ENCODE measurements at regions not wholly inside any gene's neighbourhood (a gene's known extent, or its start where the extent isn't known, plus 50 kb on each side); places are given as distances from the start of the nearest gene placed in this dataset.

GRCh38 chr4:177119021-177119471, 190.6 kb upstream of the NEIL3 start:
- DNase-seq = no peak

DNA sequence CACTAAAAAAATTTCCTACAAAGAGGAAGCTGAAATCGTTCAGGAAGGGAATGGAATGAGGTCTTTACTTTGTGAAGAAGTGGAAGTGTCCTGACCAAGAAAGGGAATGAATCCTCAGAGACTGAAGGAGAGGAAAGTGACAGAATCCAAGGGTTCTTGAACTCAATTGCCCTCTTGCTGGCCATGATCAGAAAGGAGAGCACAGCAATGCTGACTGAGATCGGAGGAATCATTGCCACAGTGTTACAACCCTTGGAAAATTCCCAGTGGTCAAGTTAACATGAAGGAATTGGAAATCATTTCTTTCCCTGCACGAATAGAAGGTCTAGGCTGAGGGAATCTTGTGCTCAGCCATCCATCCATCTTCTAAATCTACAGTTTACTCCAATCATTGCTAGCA, 190.0 kb upstream of the NEIL3 start:
- no peak for DNase-seq

- DNase-seq = no peak
Measured at GRCh38 chr4:177123811-177124210, 185.9 kb upstream of the NEIL3 start.

DNA sequence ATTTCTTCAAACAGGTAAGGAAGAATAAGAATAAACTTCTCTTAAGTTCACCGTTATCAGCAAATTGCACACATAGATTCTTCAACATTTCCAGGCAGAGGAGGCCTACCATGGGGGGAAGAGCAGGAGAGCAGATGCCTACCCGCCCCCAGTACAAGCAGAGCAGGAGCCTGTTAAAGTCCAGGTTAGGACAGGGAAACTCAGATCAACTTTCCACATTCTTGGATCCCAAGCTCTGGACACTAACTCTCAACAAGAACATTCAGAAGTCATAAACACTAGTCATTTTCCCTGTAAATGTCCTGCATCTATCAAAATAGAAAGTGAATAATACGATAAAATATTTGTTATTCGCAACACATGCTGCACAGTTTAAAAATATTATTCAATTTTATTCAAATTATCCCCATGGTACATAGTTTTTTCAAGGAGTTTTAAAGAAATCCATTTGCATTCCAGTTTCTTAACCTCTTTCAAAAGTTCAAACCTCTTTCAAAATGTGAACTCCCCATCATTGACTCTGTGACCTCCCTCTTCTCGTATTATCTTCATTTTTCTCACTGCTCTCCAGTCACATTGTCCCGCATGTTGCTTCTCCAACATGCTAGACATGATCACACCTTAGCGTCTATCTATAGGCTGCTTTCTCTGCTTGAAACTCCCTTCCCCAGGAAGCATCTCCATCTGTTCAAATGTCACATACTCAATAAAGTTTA, 185.2 kb upstream of the NEIL3 start:
- DNase-seq = no peak

GRCh38 chr4:177125656-177126055, 184.0 kb upstream of the NEIL3 start:
- no peak for DNase-seq

DNA sequence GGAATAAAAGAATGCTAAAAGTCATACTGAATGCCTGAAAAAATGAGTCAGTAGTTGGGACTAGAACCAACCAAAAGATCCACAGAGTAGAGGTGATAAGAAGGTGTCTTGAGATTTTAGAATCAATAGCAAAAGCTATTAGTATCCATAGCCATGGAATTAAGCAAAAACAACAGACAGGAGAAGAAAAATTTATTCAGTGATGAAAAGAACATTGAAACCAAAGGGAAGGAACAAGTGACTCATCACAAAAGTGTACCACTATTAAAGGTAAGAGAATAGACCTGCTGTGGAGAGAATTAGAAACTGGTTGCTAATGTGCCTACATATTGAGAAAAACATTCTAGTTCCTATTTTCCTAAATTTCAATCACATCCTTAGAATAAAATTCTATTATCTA, 182.0 kb upstream of the NEIL3 start:
- DNase-seq = no peak

- DNase-seq = no peak
Measured at GRCh38 chr4:177128306-177128705, 181.4 kb upstream of the NEIL3 start.

DNA sequence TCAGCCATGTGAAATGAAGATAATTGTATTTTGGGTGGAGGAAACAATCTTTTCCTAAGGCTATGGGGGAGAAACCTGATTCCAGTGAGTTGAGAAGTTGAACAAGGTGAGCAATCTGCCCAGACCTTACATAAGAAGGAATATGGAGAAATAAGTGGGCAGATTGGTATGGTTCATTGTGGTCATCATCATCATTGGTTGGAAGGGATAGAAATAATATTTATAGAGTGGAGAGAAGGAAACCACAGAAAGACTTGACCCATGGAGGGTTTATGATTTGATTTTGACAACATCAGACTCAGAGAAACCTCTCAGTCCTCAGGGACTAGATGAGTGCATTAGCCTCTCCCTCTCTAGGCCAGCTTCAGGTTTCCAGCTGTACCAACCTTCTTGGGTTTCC, 177.9 kb upstream of the NEIL3 start:
- DNase-seq = no peak

DNA sequence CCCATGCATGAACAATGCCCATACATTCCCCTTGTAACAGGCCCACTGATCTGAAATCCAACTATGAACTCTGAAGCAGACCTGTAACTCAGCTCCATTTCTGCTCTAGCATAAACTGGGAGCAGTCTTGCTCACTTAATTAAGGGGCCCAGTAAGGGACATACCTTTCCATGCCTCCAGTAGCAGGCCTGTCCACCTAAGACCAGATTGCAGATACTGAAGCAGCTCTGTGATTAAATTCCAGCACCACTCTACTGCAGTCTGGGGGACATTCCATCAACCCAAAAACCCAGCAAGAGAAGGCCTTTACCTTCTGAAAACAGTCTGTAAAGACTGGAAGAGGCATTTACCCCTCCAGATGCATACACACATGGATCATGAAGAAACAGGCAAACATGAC, 162.0 kb upstream of the NEIL3 start:
- no peak for DNase-seq

GRCh38 chr4:177155454-177155853, 154.2 kb upstream of the NEIL3 start:
- no peak for DNase-seq

- DNase-seq = no peak
Measured at GRCh38 chr4:177159600-177159999, 150.1 kb upstream of the NEIL3 start.

DNA sequence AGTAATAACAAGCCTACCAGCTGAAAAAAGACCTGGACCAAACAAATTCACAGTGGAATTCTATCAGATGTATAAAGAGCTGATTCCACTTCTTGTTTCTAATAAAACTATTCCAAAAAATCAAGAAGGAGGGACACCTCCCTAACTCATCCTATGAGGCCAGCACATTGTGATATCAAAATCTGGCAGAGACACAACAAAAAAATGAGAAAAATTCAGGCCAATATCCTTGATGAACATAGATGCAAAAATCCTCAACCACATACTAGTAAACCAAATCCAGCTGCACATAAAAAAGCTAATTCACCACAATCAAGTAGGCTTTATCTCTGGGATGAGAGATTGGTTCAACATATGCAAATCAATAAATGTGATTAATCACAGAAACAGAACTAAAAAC, 147.9 kb upstream of the NEIL3 start:
- DNase-seq = no peak

DNA sequence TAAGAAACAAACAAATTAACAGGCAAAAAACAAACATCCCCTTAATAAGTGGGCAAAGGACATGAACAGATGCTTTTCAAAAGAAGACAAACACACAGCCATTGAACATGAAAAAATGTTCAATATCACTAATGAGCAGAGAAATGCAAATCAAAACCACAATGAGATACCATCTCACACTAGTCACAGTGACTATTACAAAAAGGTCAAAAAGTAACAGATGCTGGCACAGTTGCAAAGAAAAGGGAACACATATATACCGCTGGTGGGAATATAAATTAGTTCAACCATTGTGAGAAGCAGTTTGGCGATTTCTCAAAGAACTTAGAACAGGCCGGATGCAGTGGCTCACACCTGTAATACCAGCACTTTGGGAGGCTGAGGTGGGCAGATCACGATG, 146.1 kb upstream of the NEIL3 start:
- DNase-seq = no peak

DNA sequence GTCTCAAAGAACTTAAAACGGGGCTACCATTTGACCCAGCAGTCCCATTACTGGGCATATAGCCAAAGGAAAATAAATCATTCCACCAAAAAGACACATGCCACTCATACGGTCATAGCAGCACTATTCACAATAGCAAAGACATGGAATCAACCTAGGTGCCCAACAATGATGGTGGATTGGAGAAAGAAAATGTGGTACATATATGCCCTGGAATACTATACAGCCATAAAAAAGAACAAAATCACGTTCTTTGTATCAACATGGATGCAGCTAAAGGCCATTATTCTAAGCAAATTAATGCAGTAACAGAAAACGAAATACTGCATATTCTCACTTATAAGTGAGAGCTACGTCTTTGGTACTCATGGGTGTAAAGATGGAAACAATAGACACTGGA, 138.1 kb upstream of the NEIL3 start:
- no peak for DNase-seq

- no peak for DNase-seq
Measured at GRCh38 chr4:177175473-177175872, 134.2 kb upstream of the NEIL3 start.

GRCh38 chr4:177177541-177178081, 132.1 kb upstream of the NEIL3 start:
- DNase-seq = no peak

DNA sequence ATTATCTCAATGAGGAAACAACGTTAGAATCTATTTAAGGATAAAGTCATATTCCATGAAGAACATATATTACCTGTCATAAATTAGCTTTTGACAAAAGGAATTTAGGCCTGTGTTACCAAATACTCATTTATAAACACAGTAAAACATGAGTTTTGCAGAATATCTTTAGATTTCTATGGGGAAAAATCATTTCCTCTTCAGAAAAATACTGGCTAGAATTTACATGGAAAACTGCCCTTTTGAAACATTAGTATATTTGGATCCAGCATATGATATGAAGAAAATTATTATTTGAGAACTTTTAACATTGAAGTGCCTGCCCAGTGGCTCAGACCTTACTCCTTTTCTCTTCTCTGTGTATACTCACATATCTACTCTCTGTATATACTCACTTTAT, 131.4 kb upstream of the NEIL3 start:
- no peak for DNase-seq

GRCh38 chr4:177182166-177182565, 127.5 kb upstream of the NEIL3 start:
- no peak for DNase-seq

DNA sequence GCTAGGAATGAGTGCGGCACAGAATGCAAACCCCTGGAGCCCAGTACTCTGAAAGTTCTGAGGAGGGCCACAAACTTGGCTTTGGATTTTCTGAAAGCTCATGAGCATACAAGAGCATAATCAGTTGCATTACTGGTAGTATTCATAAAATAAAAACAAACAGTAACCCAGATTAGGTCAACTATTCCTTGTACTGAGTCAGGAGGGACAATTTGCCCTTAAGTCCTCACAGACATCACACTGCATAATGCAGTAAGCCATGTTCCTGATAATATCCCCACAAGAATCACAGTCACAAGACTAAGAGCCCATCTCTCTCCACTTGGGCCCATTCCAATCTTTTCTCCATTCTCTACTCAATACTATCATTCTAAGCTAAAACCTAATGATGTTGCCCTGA, 126.9 kb upstream of the NEIL3 start:
- no peak for DNase-seq

DNA sequence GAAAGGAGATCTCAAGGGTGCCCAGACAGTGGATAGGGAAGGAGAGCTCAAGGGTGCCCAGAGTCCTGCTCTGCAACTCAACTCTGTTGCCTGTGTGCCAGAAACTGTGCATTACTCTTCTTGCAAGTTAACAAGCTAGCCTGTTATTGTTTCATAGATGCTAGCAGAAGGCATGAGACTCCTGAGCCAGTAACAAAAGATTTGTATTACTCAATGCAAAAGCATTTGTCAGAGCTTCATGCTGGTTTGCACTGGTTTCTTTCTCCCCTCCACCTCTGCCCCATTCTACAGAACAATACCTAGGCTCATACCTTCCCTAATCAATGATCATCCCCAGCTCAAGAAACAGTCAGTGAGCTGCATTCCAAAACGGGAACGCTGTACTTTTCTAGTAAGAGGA, 124.5 kb upstream of the NEIL3 start:
- no peak for DNase-seq

- no peak for DNase-seq
Measured at GRCh38 chr4:177185579-177185978, 124.1 kb upstream of the NEIL3 start.

- DNase-seq = no peak
Measured at GRCh38 chr4:177187371-177187770, 122.3 kb upstream of the NEIL3 start.

DNA sequence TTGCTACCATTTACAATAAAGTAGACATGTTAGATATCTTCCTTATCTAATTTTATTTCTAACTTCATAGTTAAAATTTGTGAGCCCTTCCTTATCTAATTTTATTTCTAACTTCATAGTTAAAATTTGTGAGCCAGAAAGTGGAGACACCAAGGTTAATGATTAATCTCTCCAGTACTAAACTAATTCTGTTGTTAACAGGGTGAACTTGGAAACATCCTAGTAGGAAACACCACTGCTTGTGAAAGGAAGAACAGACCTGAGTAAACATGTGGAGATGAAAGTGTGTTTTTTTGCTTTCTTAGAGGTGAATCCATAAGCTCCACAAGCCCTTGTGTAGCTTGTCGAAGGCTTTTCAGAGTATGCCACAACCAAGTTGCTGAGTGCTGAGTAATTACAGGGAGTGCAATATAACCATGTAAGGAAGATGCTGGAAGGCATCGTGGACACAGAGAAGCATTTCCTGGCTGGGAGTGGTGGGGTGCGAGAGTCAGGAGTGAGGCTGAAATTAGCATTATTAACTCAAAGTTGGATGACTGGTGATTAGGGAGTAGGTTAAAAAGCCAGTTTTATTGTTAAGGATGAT, 118.6 kb upstream of the NEIL3 start:
- no peak for DNase-seq

GRCh38 chr4:177191586-177191985, 118.1 kb upstream of the NEIL3 start:
- no peak for DNase-seq

DNA sequence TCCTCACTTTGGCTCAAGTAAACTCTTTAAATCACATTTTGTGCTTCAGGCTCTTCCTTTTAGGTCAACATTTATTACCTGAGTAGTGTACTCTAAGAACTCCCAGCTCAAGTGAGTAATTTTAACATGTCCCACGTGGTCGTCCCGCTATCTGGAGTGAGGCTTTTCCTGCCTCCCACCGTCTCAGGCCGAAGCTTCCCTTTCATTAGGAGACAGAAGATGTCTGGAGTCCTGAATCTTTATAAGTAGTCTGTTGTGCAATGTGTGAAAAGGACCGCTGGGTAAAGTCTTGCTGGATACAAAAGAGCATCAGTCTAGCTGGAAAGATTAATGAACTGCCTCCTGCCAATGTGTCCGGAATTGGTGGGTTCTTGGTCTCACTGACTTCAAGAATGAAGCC, 117.7 kb upstream of the NEIL3 start:
- no peak for DNase-seq

Measured in NCI-H2029 (cell line).